ENCODE measurements at regions not wholly inside any gene's neighbourhood (a gene's known extent, or its start where the extent isn't known, plus 50 kb on each side); places are given as distances from the start of the nearest gene placed in this dataset.

- H3K4me3 Mint-ChIP-seq = no peak overlapping the region
- no peak overlapping the region for H3K27ac Mint-ChIP-seq
- H3K9me3 Mint-ChIP-seq = peaks cover 5% of the 10 kb centered on the region
- no peak for DNase-seq (ENCODE audit: extremely low spot score, unreplicated experiment)
- H3K4me1 Mint-ChIP-seq (ENCODE audit: unreplicated experiment) = peaks cover 14% of the 10 kb centered on the region
- H3K27me3 Mint-ChIP-seq = peaks cover 3% of the 10 kb centered on the region
- no peak for TF ChIP-seq CTCF (conservative IDR thresholded peaks at IDR 0.05)
- H3K36me3 Mint-ChIP-seq = no peaks in the 10 kb centered on the region
These were observed 151.0 kb upstream of the NDUFV2 start for GRCh38 chr18:8951491-8951890.

GRCh38 chr18:8952174-8952573 lies 150.3 kb upstream of the NDUFV2 start:
- Mint-ChIP-seq H3K4me3 (no peak overlapping the region), H3K36me3 (no peaks in the 10 kb centered on the region), H3K27me3 (peaks cover 3% of the 10 kb centered on the region), H3K4me1 (ENCODE audit: unreplicated experiment) (peaks cover 18% of the 10 kb centered on the region), H3K9me3 (peaks cover 5% of the 10 kb centered on the region), H3K27ac (no peak overlapping the region)
- TF ChIP-seq CTCF (conservative IDR thresholded peaks at IDR 0.05) = no peak
- DNase-seq (ENCODE audit: extremely low spot score, unreplicated experiment) = no peak

- peaks cover 14% of the 10 kb centered on the region for H3K4me1 Mint-ChIP-seq (ENCODE audit: unreplicated experiment)
- no peak overlapping the region for H3K4me3 Mint-ChIP-seq
- H3K27me3 Mint-ChIP-seq = peaks cover 3% of the 10 kb centered on the region
- no peak for TF ChIP-seq CTCF (conservative IDR thresholded peaks at IDR 0.05)
- H3K36me3 Mint-ChIP-seq = no peaks in the 10 kb centered on the region
- no peak for DNase-seq (ENCODE audit: extremely low spot score, unreplicated experiment)
- H3K27ac Mint-ChIP-seq = no peak overlapping the region
- H3K9me3 Mint-ChIP-seq = peaks cover 5% of the 10 kb centered on the region
These were observed 149.4 kb upstream of the NDUFV2 start for GRCh38 chr18:8952769-8953760.

GRCh38 chr18:8957731-8958130 lies 144.8 kb upstream of the NDUFV2 start:
- TF ChIP-seq CTCF (conservative IDR thresholded peaks at IDR 0.05) = no peak
- Mint-ChIP-seq H3K27ac (no peak overlapping the region), H3K36me3 (no peaks in the 10 kb centered on the region), H3K27me3 (no peaks in the 10 kb centered on the region), H3K4me3 (no peak overlapping the region), H3K4me1 (ENCODE audit: unreplicated experiment) (peaks cover 17% of the 10 kb centered on the region), H3K9me3 (no peaks in the 10 kb centered on the region)
- no peak for DNase-seq (ENCODE audit: extremely low spot score, unreplicated experiment)

GRCh38 chr18:8958660-8959059 lies 143.8 kb upstream of the NDUFV2 start:
- Mint-ChIP-seq H3K27ac (no peak overlapping the region), H3K4me1 (ENCODE audit: unreplicated experiment) (peaks cover 17% of the 10 kb centered on the region), H3K9me3 (no peaks in the 10 kb centered on the region), H3K4me3 (no peak overlapping the region), H3K36me3 (no peaks in the 10 kb centered on the region), H3K27me3 (no peaks in the 10 kb centered on the region)
- no peak for TF ChIP-seq CTCF (conservative IDR thresholded peaks at IDR 0.05)
- no peak for DNase-seq (ENCODE audit: extremely low spot score, unreplicated experiment)
